ENCODE measurements at regions not wholly inside any gene's neighbourhood (a gene's known extent, or its start where the extent isn't known, plus 50 kb on each side); places are given as distances from the start of the nearest gene placed in this dataset.
"Not testable (repeated sequence)": the region's sequence is repeated elsewhere in the genome, so short reads cannot be mapped to it uniquely, and the experiment has no call there.

DNA sequence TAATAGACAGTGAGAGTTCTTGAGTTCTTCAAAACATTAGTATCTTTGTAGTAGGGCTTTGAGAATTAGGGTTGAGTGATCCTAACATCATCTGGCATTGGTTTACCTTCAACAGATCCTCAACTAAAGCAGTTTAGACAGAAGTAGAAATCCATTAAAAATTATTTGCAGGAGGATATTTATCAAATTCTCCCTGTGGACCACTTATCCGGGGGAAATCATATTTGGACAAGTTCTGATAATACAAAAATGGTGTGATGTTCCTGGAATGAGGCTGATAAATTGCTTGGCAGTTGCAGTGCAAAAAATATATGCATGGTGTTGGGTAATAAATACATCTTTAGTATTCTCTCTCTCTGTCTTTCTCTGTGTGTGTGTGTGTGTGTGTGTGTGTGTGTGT is 115.1 kb upstream of the CHODL start:
- Histone ChIP-seq H3K27ac (ENCODE audit: low read depth, low read length) (no peak overlapping the region), H3K4me3 (ENCODE audit: low read depth, low read length) (no peak overlapping the region), H3K36me3 (ENCODE audit: control insufficient read depth, insufficient read depth, low read length) (no peaks in the 10 kb centered on the region), H3K4me1 (ENCODE audit: control insufficient read depth, insufficient read depth, low read length) (no peaks in the 10 kb centered on the region), H3K9me3 (ENCODE audit: control insufficient read depth, insufficient read depth, low read length) (no peaks in the 10 kb centered on the region), H3K27me3 (ENCODE audit: control insufficient read depth, insufficient read depth, low read length) (no peaks in the 10 kb centered on the region)
- WGBS (ENCODE audit: insufficient coverage), result no CpG with 5 or more reads among the region's 1 CpG
- no peak for DNase-seq (ENCODE audit: low read depth in 4 of 6, low spot score in 6 of 6)

DNA sequence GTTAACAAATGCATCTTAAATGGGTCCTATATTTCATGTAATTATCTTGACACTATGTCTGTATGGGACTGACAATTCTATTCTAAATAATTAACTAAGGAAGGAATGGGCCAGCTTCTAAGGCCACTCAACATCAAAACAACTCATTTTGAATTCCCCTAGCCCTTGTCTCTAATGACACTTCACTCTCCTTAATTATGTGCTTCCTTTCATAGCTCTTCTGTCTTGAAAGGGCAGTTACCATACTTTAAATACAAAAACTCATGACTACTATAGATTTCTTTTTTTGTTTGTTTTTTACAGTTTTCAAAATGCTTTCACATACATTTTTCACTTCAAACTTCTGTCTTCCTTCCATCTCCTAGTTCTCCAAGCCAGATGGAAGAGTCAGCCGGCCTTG is 126.1 kb upstream of the CHODL start:
- Histone ChIP-seq H3K27me3 (ENCODE audit: control insufficient read depth, insufficient read depth, low read length) (no peaks in the 10 kb centered on the region), H3K4me1 (ENCODE audit: control insufficient read depth, insufficient read depth, low read length) (no peaks in the 10 kb centered on the region), H3K9me3 (ENCODE audit: control insufficient read depth, insufficient read depth, low read length) (no peaks in the 10 kb centered on the region), H3K4me3 (ENCODE audit: low read depth, low read length) (no peak overlapping the region), H3K36me3 (ENCODE audit: control insufficient read depth, insufficient read depth, low read length) (no peaks in the 10 kb centered on the region), H3K27ac (ENCODE audit: low read depth, low read length) (no peak overlapping the region)
- no CpG with 5 or more reads among the region's 1 CpG for WGBS (ENCODE audit: insufficient coverage)
- no peak for DNase-seq (ENCODE audit: low read depth in 4 of 6, low spot score in 6 of 6)

DNA sequence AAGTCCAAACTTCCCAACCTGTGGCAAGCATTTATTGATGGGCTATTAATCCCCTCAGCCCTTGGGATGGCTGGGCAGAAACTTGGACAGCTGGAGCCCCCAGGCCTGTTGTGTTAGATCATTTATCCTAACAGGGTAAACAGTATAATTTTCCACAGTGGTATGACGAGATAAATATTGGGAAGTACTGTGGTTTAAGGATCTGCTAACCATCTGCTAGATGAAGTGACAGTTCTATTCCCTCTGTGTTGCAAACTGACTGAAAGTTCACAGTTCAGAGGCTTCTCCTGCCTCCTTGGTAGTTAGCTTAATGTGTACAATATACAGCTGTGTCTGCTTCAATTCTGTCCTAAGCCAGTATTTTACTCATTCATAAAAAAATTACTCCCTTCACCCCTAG is 127.5 kb upstream of the CHODL start:
- H3K4me1 ChIP-seq (ENCODE audit: control insufficient read depth, insufficient read depth, low read length), result no peaks in the 10 kb centered on the region

DNA sequence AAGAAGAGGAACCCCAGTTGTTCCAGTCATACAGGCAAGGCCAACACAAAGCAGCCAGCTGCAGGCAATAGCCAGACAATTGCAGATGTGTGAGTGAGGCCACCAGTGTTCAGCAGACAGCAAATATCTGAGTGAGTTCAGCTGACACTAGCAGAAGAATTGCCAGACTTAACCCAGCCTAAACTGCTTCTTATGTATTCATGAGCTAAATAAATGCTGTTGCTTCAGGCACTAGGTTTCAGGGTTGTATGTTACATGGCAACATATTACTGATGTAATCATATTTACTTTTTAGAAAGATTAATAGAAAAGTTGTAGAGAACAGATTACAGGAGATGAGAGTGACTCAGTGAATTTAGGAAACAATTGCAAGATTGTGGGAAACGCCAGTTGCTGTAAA is 129.8 kb upstream of the CHODL start:
- Histone ChIP-seq H3K27me3 (ENCODE audit: control insufficient read depth, insufficient read depth, low read length) (no peaks in the 10 kb centered on the region), H3K9me3 (ENCODE audit: control insufficient read depth, insufficient read depth, low read length) (no peaks in the 10 kb centered on the region), H3K36me3 (ENCODE audit: control insufficient read depth, insufficient read depth, low read length) (no peaks in the 10 kb centered on the region), H3K4me1 (ENCODE audit: control insufficient read depth, insufficient read depth, low read length) (no peaks in the 10 kb centered on the region), H3K4me3 (ENCODE audit: low read depth, low read length) (no peak overlapping the region), H3K27ac (ENCODE audit: low read depth, low read length) (no peak overlapping the region)
- WGBS (ENCODE audit: insufficient coverage), result 45% methylated on average over 1 of the region's 1 CpG
- no peak for DNase-seq (ENCODE audit: low read depth in 4 of 6, low spot score in 6 of 6)

More for the DNA sequence above, 127.5 kb upstream of the CHODL start:
- Histone ChIP-seq H3K27ac (ENCODE audit: low read depth, low read length) (no peak overlapping the region), H3K9me3 (ENCODE audit: control insufficient read depth, insufficient read depth, low read length) (no peaks in the 10 kb centered on the region), H3K4me3 (ENCODE audit: low read depth, low read length) (no peak overlapping the region), H3K27me3 (ENCODE audit: control insufficient read depth, insufficient read depth, low read length) (no peaks in the 10 kb centered on the region), H3K36me3 (ENCODE audit: control insufficient read depth, insufficient read depth, low read length) (no peaks in the 10 kb centered on the region)
- WGBS (ENCODE audit: insufficient coverage), result no CpG with 5 or more reads among the region's 1 CpG
- DNase-seq (ENCODE audit: low read depth in 4 of 6, low spot score in 6 of 6), result peak in 1 of 6 donors; percentile 24

DNA sequence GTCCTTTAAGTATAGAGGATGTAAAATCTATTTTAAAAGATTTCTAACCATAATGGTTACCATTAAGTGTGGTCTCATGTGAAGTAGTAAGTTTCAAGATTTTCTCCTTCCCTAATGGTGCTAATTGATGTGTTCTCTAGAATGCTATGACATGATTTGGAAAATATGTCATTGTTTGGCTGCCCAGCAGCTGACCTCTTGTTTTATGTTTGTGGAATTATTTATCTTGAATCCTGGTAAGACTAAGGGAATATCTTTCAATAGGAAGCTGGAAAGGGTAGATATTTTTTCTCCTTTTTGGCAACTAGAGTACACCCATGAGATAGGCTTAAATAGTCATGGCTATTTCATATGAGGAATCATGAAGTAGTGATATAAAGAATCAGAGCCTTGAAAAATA is 139.8 kb upstream of the CHODL start:
- no peaks in the 10 kb centered on the region for H3K27me3 ChIP-seq (ENCODE audit: control insufficient read depth, insufficient read depth, low read length)
- H3K4me3 ChIP-seq (ENCODE audit: low read depth, low read length), result no peak overlapping the region
- DNase-seq (ENCODE audit: low read depth in 4 of 6, low spot score in 6 of 6), result no peak
- H3K36me3 ChIP-seq (ENCODE audit: control insufficient read depth, insufficient read depth, low read length), result no peaks in the 10 kb centered on the region
- H3K4me1 ChIP-seq (ENCODE audit: control insufficient read depth, insufficient read depth, low read length), result no peaks in the 10 kb centered on the region
- H3K9me3 ChIP-seq (ENCODE audit: control insufficient read depth, insufficient read depth, low read length), result no peaks in the 10 kb centered on the region
- H3K27ac ChIP-seq (ENCODE audit: low read depth, low read length), result no peak overlapping the region

DNA sequence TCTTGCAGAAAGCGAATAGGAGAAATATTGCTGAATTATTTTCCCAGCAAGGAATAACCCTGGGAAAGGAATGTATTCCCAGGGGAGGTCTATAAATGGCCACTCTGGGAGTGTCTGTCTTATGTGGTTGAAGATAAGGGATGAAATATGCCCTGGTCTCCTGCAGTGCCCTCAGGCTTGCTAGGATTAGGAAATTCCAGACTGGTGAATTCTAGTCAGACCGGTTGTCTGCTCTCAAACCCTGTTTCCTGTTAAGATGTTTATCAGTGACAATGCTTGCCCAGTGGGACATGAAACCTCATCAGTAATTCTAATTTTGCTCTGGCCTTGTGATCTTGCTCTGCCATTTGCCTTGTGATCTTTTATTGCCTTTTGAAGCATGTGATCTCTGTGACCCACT is 148.2 kb upstream of the CHODL start:
- not testable (repeated sequence) for H3K27ac ChIP-seq (ENCODE audit: low read depth, low read length); H3K4me1 ChIP-seq (ENCODE audit: control insufficient read depth, insufficient read depth, low read length); H3K36me3 ChIP-seq (ENCODE audit: control insufficient read depth, insufficient read depth, low read length); H3K9me3 ChIP-seq (ENCODE audit: control insufficient read depth, insufficient read depth, low read length); H3K27me3 ChIP-seq (ENCODE audit: control insufficient read depth, insufficient read depth, low read length); DNase-seq (ENCODE audit: low read depth in 4 of 6, low spot score in 6 of 6); H3K4me3 ChIP-seq (ENCODE audit: low read depth, low read length)
- WGBS (ENCODE audit: insufficient coverage), result 92% methylated on average over 2 of the region's 2 CpGs

DNA sequence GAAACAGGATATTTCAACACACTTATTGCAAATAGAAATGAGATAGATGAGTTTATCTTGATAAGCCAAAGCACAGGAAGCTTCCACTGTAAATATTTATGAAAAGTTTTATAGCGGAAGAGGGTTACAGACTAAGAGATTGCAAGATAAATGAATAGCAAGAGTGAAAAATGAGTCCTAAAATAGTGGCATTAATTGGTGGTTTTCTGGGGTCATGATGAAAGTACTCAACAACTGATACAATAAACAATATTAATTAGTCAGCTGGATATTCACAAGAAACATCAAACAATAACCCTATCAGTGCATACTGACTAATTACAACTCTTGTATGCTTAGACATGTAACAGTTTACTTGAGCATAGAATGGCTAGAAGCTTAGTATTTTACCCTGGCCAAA is 154.8 kb upstream of the CHODL start:
- no peaks in the 10 kb centered on the region for H3K9me3 ChIP-seq (ENCODE audit: control insufficient read depth, insufficient read depth, low read length)
- WGBS (ENCODE audit: insufficient coverage), result no CpG with 5 or more reads among the region's 1 CpG
- H3K27ac ChIP-seq (ENCODE audit: low read depth, low read length), result no peak overlapping the region
- H3K27me3 ChIP-seq (ENCODE audit: control insufficient read depth, insufficient read depth, low read length), result no peaks in the 10 kb centered on the region
- no peaks in the 10 kb centered on the region for H3K36me3 ChIP-seq (ENCODE audit: control insufficient read depth, insufficient read depth, low read length)
- no peak for DNase-seq (ENCODE audit: low read depth in 4 of 6, low spot score in 6 of 6)
- H3K4me1 ChIP-seq (ENCODE audit: control insufficient read depth, insufficient read depth, low read length), result no peaks in the 10 kb centered on the region
- H3K4me3 ChIP-seq (ENCODE audit: low read depth, low read length), result no peak overlapping the region

DNA sequence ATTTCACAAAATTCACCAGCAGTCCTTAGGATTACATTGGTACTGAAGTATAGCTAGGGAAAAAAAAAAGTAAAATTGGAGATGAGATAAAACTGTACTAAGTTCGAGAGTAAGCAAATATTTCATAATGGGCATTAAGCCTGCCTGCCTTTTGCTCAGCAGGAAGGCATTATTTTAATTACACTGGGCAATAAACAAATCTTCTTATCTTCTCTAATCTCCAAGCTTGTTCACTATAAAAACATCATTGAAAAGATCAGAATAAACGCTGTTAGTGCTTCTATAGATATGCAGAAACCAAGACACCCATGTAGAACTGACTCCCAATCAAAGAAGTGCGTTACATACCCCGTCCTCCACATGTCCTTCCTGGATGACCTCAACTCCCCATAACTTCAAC is 174.2 kb upstream of the CHODL start:
- no peak overlapping the region for H3K27ac ChIP-seq (ENCODE audit: low read depth, low read length)
- no peaks in the 10 kb centered on the region for H3K9me3 ChIP-seq (ENCODE audit: control insufficient read depth, insufficient read depth, low read length)
- no peak overlapping the region for H3K4me3 ChIP-seq (ENCODE audit: low read depth, low read length)
- H3K36me3 ChIP-seq (ENCODE audit: control insufficient read depth, insufficient read depth, low read length), result no peaks in the 10 kb centered on the region
- no peak for DNase-seq (ENCODE audit: low read depth in 4 of 6, low spot score in 6 of 6)
- H3K4me1 ChIP-seq (ENCODE audit: control insufficient read depth, insufficient read depth, low read length), result no peaks in the 10 kb centered on the region
- WGBS (ENCODE audit: insufficient coverage), result 100% methylated on average over 1 of the region's 4 CpGs
- H3K27me3 ChIP-seq (ENCODE audit: control insufficient read depth, insufficient read depth, low read length), result no peaks in the 10 kb centered on the region

DNA sequence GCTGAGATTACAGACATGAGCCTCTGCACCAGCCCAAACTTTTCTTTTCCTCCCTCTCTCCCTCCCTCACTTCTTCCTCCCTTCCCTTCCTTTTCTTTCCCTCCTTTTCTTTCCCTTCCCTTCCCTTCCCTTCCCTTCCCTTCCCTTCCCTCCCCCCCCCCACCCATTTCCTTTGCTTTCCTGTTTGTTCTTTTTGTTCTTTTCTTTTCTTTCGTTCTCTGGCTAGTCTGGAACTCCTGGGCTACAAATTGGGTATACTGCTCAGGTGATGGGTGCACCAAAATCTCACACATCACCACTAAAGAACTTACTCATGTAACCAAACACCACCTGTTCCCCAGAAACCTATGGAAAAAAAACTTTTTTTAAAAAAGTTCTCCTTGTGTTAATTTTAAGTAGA is 174.8 kb upstream of the CHODL start:
- H3K36me3 ChIP-seq (ENCODE audit: control insufficient read depth, insufficient read depth, low read length), result no peaks in the 10 kb centered on the region
- DNase-seq (ENCODE audit: low read depth in 4 of 6, low spot score in 6 of 6), result no peak
- H3K4me3 ChIP-seq (ENCODE audit: low read depth, low read length), result no peak overlapping the region
- WGBS (ENCODE audit: insufficient coverage), result no CpG with 5 or more reads among the region's 1 CpG
- no peaks in the 10 kb centered on the region for H3K4me1 ChIP-seq (ENCODE audit: control insufficient read depth, insufficient read depth, low read length)
- H3K27ac ChIP-seq (ENCODE audit: low read depth, low read length), result no peak overlapping the region
- H3K9me3 ChIP-seq (ENCODE audit: control insufficient read depth, insufficient read depth, low read length), result no peaks in the 10 kb centered on the region
- H3K27me3 ChIP-seq (ENCODE audit: control insufficient read depth, insufficient read depth, low read length), result no peaks in the 10 kb centered on the region

DNA sequence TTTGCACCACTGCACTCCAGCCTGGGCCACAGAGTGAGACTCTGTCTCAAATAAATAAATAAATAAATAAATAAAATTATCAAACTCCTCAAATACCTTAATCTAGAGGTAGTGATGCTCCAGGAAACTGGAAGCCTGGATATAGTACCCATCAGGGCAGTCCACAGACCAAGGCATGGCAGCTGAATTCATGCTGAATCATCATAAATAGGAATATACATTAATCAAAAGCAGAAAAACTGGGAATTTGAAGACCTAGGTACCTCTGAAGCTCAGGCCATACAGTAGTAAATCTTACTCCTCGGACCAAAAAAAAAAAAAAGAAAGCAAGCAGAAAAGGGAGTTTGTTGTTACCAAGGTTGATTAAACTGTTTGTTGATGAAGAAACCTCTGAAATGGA is 184.2 kb upstream of the CHODL start:
- H3K4me1 ChIP-seq (ENCODE audit: control insufficient read depth, insufficient read depth, low read length), result no peaks in the 10 kb centered on the region
- WGBS (ENCODE audit: insufficient coverage), result 100% methylated on average over 1 of the region's 1 CpG

More for the DNA sequence above, 184.2 kb upstream of the CHODL start:
- Histone ChIP-seq H3K4me3 (ENCODE audit: low read depth, low read length) (no peak overlapping the region), H3K36me3 (ENCODE audit: control insufficient read depth, insufficient read depth, low read length) (no peaks in the 10 kb centered on the region), H3K27me3 (ENCODE audit: control insufficient read depth, insufficient read depth, low read length) (no peaks in the 10 kb centered on the region), H3K27ac (ENCODE audit: low read depth, low read length) (no peak overlapping the region), H3K9me3 (ENCODE audit: control insufficient read depth, insufficient read depth, low read length) (no peaks in the 10 kb centered on the region)
- DNase-seq (ENCODE audit: low read depth in 4 of 6, low spot score in 6 of 6), result no peak
